Astrocyte (in vitro differentiated cells and primary cell): ENCODE measurements at regions not wholly inside any gene's neighbourhood (a gene's known extent, or its start where the extent isn't known, plus 50 kb on each side); places are given as distances from the start of the nearest gene placed in this dataset.
"Not testable (repeated sequence)": the region's sequence is repeated elsewhere in the genome, so short reads cannot be mapped to it uniquely, and the experiment has no call there.

Source experiments
- DNase-seq: peaks from one replicate; pipeline ENCODE4 v3.0.0-alpha.2; 2010; ENCODE audit warnings: low read depth
- FAIRE-seq: peaks from 2 replicates; lab custom pipeline; 2011; peaks lifted over from hg19 to GRCh38; lab: Jason Lieb, UNC
- H2AFZ ChIP-seq: 2 replicates; pipeline ENCODE4 v1.6.0; 2012; ENCODE audit warnings: low read depth, low read length, inconsistent platforms
- H3K27ac ChIP-seq: 2 replicates; pipeline ENCODE4 v1.5.1; 2011; ENCODE audit warnings: low read depth, low read length, inconsistent platforms
- H3K27me3 ChIP-seq: 2 replicates; pipeline ENCODE4 v1.6.0; 2011; ENCODE audit warnings: low read length, inconsistent platforms; ENCODE audit not compliant: insufficient read depth
- H3K36me3 ChIP-seq: 2 replicates; pipeline ENCODE4 v1.5.1; 2011; ENCODE audit warnings: low read length, inconsistent platforms; ENCODE audit not compliant: insufficient read depth
- H3K4me1 ChIP-seq: 2 replicates; pipeline ENCODE4 v1.5.1; 2011; ENCODE audit warnings: low read length, inconsistent platforms; ENCODE audit not compliant: insufficient read depth
- H3K4me2 ChIP-seq: 2 replicates; pipeline ENCODE4 v1.6.0; 2012; ENCODE audit warnings: low read length, inconsistent platforms
- H3K4me3 ChIP-seq: 2 replicates; pipeline ENCODE4 v1.5.1; 2011; ENCODE audit warnings: low read depth, mild to moderate bottlenecking, low read length, inconsistent platforms; ENCODE audit not compliant: insufficient read depth
- H3K79me2 ChIP-seq: 2 replicates; pipeline ENCODE4 v1.6.0; 2012; ENCODE audit warnings: mild to moderate bottlenecking, low read length, inconsistent platforms; ENCODE audit not compliant: insufficient read depth
- H3K9ac ChIP-seq: 2 replicates; pipeline ENCODE4 v1.6.0; 2012; ENCODE audit warnings: mild to moderate bottlenecking, low read length, inconsistent platforms
- H3K9me3 ChIP-seq: 2 replicates; pipeline ENCODE4 v1.5.1; 2012; ENCODE audit warnings: low read depth, mild to moderate bottlenecking, low read length, inconsistent platforms; ENCODE audit not compliant: insufficient read depth
- H4K20me1 ChIP-seq: 2 replicates; pipeline ENCODE4 v1.6.0; 2012; ENCODE audit warnings: low read length, inconsistent platforms; ENCODE audit not compliant: insufficient read depth
- H3K27ac Mint-ChIP-seq: one replicate; pipeline ENCODE4 v1.8.0; 2021; ENCODE audit warnings: mild to moderate bottlenecking, mixed read lengths; ENCODE audit not compliant: unreplicated experiment
- H3K27me3 Mint-ChIP-seq: one replicate; pipeline ENCODE4 v1.8.0; 2021; ENCODE audit warnings: low read depth, mixed read lengths; ENCODE audit not compliant: unreplicated experiment
- H3K36me3 Mint-ChIP-seq: one replicate; pipeline ENCODE4 v1.8.0; 2021; ENCODE audit warnings: low read depth, mixed read lengths; ENCODE audit not compliant: unreplicated experiment
- H3K4me1 Mint-ChIP-seq: one replicate; pipeline ENCODE4 v1.8.0; 2021; ENCODE audit warnings: low read depth, mixed read lengths; ENCODE audit not compliant: unreplicated experiment
- H3K4me3 Mint-ChIP-seq: one replicate; pipeline ENCODE4 v1.8.0; 2021; ENCODE audit warnings: mild to moderate bottlenecking, moderate library complexity, mixed read lengths; ENCODE audit not compliant: unreplicated experiment
- H3K9me3 Mint-ChIP-seq: one replicate; pipeline ENCODE4 v1.8.0; 2021; ENCODE audit warnings: mild to moderate bottlenecking, mixed read lengths; ENCODE audit not compliant: unreplicated experiment
- CTCF ChIP-seq: IDR thresholded peaks from 2 replicates; pipeline ENCODE4 v1.5.1; 2011; ENCODE audit warnings: low read depth, mild to moderate bottlenecking, inconsistent platforms, low read length, moderate library complexity; ENCODE audit not compliant: insufficient read depth
- EZH2 ChIP-seq: IDR thresholded peaks from 2 replicates; pipeline ENCODE4 v1.6.1; 2012; ENCODE audit warnings: mild to moderate bottlenecking, low read length, inconsistent platforms; ENCODE audit not compliant: insufficient read depth

DNA sequence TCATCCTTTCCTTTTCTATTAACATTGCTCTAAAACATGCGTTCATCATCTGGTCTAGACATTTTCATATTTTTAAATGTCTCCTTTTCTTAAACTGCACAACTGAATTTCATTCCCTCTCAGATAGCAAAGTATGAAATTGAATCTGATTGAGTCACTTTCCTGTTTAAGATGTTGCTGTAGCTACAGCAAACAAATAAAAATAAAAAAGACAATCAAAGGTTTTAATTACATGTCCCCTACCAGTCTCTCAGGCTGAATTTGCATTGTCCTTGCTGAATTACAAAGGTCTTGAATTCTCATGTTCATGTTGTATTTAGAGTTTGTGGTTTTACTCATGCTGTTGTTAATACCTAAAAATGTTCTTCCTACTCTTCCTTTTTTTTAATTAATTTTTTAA lies 537.9 kb upstream of the LRATD1 start:
- no peaks in the 10 kb centered on the region for H3K27me3 ChIP-seq
- Mint-ChIP-seq H3K27me3 (no peaks in the 10 kb centered on the region), H3K36me3 (no peaks in the 10 kb centered on the region), H3K4me1 (no peaks in the 10 kb centered on the region), H3K9me3 (peaks cover 5% of the 10 kb centered on the region), H3K4me3 (no peak overlapping the region), H3K27ac (no peak overlapping the region)
- H3K79me2 ChIP-seq = no peaks in the 10 kb centered on the region
- H2AFZ ChIP-seq = no peak overlapping the region
- no peaks in the 10 kb centered on the region for H3K36me3 ChIP-seq
- DNase-seq = no peak
- no peak for TF ChIP-seq EZH2
- no peak for TF ChIP-seq CTCF
- peaks cover 2% of the 10 kb centered on the region for H3K9me3 ChIP-seq
- no peaks in the 10 kb centered on the region for H3K4me1 ChIP-seq
- no peak overlapping the region for H3K27ac ChIP-seq
- no peak for FAIRE-seq
- no peaks in the 10 kb centered on the region for H4K20me1 ChIP-seq
- no peak overlapping the region for H3K4me2 ChIP-seq
- H3K9ac ChIP-seq = no peak overlapping the region
- H3K4me3 ChIP-seq = no peak overlapping the region

GRCh38 chr2:14099101-14099500 lies 533.4 kb upstream of the LRATD1 start:
- H3K36me3 ChIP-seq, DNase-seq, H3K4me1 Mint-ChIP-seq, H3K4me3 ChIP-seq, FAIRE-seq, H3K4me2 ChIP-seq, H3K27me3 Mint-ChIP-seq, H3K9ac ChIP-seq, H3K9me3 ChIP-seq, H3K79me2 ChIP-seq, H2AFZ ChIP-seq, H3K27ac ChIP-seq, H3K9me3 Mint-ChIP-seq, H3K4me1 ChIP-seq, H3K36me3 Mint-ChIP-seq, H3K4me3 Mint-ChIP-seq, H3K27me3 ChIP-seq, H3K27ac Mint-ChIP-seq, H4K20me1 ChIP-seq: not testable (repeated sequence)

DNA sequence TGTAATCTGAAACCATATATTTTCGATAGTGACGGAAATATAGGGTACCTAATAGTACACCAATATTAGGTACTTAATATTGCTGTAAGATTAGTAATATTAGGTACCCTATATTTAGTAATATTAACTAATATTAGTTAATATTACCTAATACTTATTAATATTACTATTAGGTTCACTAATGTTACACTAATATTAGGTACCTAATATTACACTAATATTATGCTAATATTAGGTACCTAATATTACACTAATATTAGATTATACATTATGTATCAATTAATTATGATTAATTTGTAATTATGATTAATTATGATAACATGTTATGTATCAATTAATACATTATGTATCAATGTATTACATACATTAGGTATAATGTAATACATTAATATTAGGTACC lies 518.2 kb upstream of the LRATD1 start:
- Histone ChIP-seq H3K4me3 (no peak overlapping the region), H2AFZ (no peak overlapping the region), H4K20me1 (no peaks in the 10 kb centered on the region), H3K27me3 (no peaks in the 10 kb centered on the region), H3K9me3 (no peaks in the 10 kb centered on the region), H3K27ac (no peak overlapping the region), H3K36me3 (no peaks in the 10 kb centered on the region), H3K9ac (no peak overlapping the region), H3K79me2 (no peaks in the 10 kb centered on the region), H3K4me1 (no peaks in the 10 kb centered on the region), H3K4me2 (no peak overlapping the region)
- H3K4me3 Mint-ChIP-seq = no peak overlapping the region
- DNase-seq = no peak
- H3K4me1 Mint-ChIP-seq = no peaks in the 10 kb centered on the region
- H3K36me3 Mint-ChIP-seq = no peaks in the 10 kb centered on the region
- no peaks in the 10 kb centered on the region for H3K27me3 Mint-ChIP-seq
- H3K9me3 Mint-ChIP-seq = no peaks in the 10 kb centered on the region
- no peak for FAIRE-seq
- no peak overlapping the region for H3K27ac Mint-ChIP-seq
- no peak for TF ChIP-seq EZH2
- TF ChIP-seq CTCF = no peak
